NCI-H460 (cell line): ENCODE measurements at regions not wholly inside any gene's neighbourhood (a gene's known extent, or its start where the extent isn't known, plus 50 kb on each side); places are given as distances from the start of the nearest gene placed in this dataset.
A peak's percentile ranks its signal among the peaks of the same experiment; 100 is the strongest.

Experiments used
- DNase-seq: peaks from one replicate; pipeline ENCODE4 v3.0.0-alpha.2; 2016; ENCODE audit warnings: low read depth; ENCODE audit errors: extremely low read depth

GRCh38 chr4:63817196-63817865 is 591.9 kb downstream of the TECRL start:
- DNase-seq: no peak

GRCh38 chr4:63814171-63814964 is 594.9 kb downstream of the TECRL start:
- DNase-seq: no peak

- no peak for DNase-seq
Observed at GRCh38 chr4:63799166-63799565, 610.1 kb downstream of the TECRL start.

- DNase-seq: no peak
Observed at GRCh38 chr4:63795301-63795700, 613.9 kb downstream of the TECRL start.

- no peak for DNase-seq
Observed at GRCh38 chr4:63790377-63790776, 618.9 kb downstream of the TECRL start.

- DNase-seq: no peak
Observed at GRCh38 chr4:63788271-63788670, 621.0 kb downstream of the TECRL start.

- DNase-seq: no peak
Observed at GRCh38 chr4:63787326-63787725, 621.9 kb downstream of the TECRL start.

GRCh38 chr4:63786171-63786570 is 623.1 kb downstream of the TECRL start:
- DNase-seq: no peak

- DNase-seq: no peak
Observed at GRCh38 chr4:63784822-63785221, 624.4 kb downstream of the TECRL start.

GRCh38 chr4:63777601-63778000 is 631.6 kb downstream of the TECRL start:
- DNase-seq: no peak

- DNase-seq: no peak
Observed at GRCh38 chr4:63764400-63764799, 644.9 kb downstream of the TECRL start.

GRCh38 chr4:63757929-63758328 is 651.3 kb downstream of the TECRL start:
- DNase-seq: no peak

- DNase-seq: no peak
Observed at GRCh38 chr4:63742882-63743281, 666.4 kb downstream of the TECRL start.

GRCh38 chr4:63729519-63729918 is 679.7 kb downstream of the TECRL start:
- DNase-seq: no peak

- DNase-seq: no peak
Observed at GRCh38 chr4:63728480-63729177, 680.6 kb downstream of the TECRL start.

- peak; percentile 8 for DNase-seq
Observed at GRCh38 chr4:63717384-63717783, 691.9 kb downstream of the TECRL start.

- DNase-seq: no peak
Observed at GRCh38 chr4:63708661-63709060, 700.6 kb downstream of the TECRL start.

- no peak for DNase-seq
Observed at GRCh38 chr4:63700569-63700968, 708.7 kb downstream of the TECRL start.

GRCh38 chr4:63693321-63693720 is 715.9 kb downstream of the TECRL start:
- DNase-seq: no peak

- DNase-seq: no peak
Observed at GRCh38 chr4:63678358-63678931, 730.8 kb downstream of the TECRL start.

GRCh38 chr4:63670735-63671134 is 738.5 kb downstream of the TECRL start:
- DNase-seq: no peak
